AG04450 (cell line): ENCODE measurements at regions not wholly inside any gene's neighbourhood (a gene's known extent, or its start where the extent isn't known, plus 50 kb on each side); places are given as distances from the start of the nearest gene placed in this dataset.

Experiments used
- CTCF ChIA-PET: fragments of 300-600, 350-600 bp; formaldehyde crosslinking; extraction: SDS; loops from one replicate; lab custom pipeline; 2022; ENCODE audit warnings: antibody characterized with exemption, inconsistent platforms; lab: Charles Lee
- POLR2A ChIA-PET: fragments of 350-600 bp; formaldehyde crosslinking; extraction: SDS; loops from one replicate; lab custom pipeline; 2021; ENCODE audit warnings: antibody characterized with exemption, inconsistent platforms; lab: Yijun Ruan, JAX
- DNase-seq: peaks from one replicate; pipeline ENCODE4 v3.0.0-alpha.2; 2011; ENCODE audit warnings: low read depth, low spot score
- H3K27ac ChIP-seq: one replicate; pipeline ENCODE4 v1.5.1; 2012; ENCODE audit warnings: low read depth, low read length, control low read depth
- H3K27me3 ChIP-seq: one replicate; pipeline ENCODE4 v1.6.0; 2012; ENCODE audit warnings: low read length; ENCODE audit not compliant: control insufficient read depth, insufficient read depth
- H3K4me3 ChIP-seq: 2 replicates; pipeline ENCODE4 v1.5.1; 2011; ENCODE audit warnings: mild to moderate bottlenecking, low read depth, low read length, control low read depth
- H3K9me3 ChIP-seq: 2 replicates; pipeline ENCODE4 v1.5.1; 2012; ENCODE audit warnings: low read length; ENCODE audit not compliant: control insufficient read depth, insufficient read depth
- CTCF ChIP-seq: IDR thresholded peaks from 2 replicates; pipeline ENCODE4 v1.5.1; 2011; ENCODE audit warnings: low read depth, low read length, control low read depth, inconsistent platforms

- POLR2A ChIA-PET, result no interaction called here
- Histone ChIP-seq H3K9me3 (no peaks in the 10 kb centered on the region), H3K27ac (no peak overlapping the region), H3K27me3 (no peaks in the 10 kb centered on the region), H3K4me3 (no peak overlapping the region)
- no peak for DNase-seq
- TF ChIP-seq CTCF, result no peak
- CTCF ChIA-PET, result no interaction called here
These were observed 710.0 kb upstream of the GRAMD2B start for GRCh38 chr5:125713109-125713805.

- TF ChIP-seq CTCF, result no peak
- Histone ChIP-seq H3K9me3 (no peaks in the 10 kb centered on the region), H3K27me3 (no peaks in the 10 kb centered on the region), H3K27ac (no peak overlapping the region), H3K4me3 (no peak overlapping the region)
- no peak for DNase-seq
- POLR2A ChIA-PET, result no interaction called here
- CTCF ChIA-PET, result no interaction called here
These were observed 708.0 kb upstream of the GRAMD2B start for GRCh38 chr5:125715216-125715615.

- POLR2A ChIA-PET, result no interaction called here
These were observed 706.0 kb upstream of the GRAMD2B start for GRCh38 chr5:125717209-125717608.

GRCh38 chr5:125719681-125720347, 703.4 kb upstream of the GRAMD2B start:
- no peaks in the 10 kb centered on the region for H3K9me3 ChIP-seq
- no peaks in the 10 kb centered on the region for H3K27me3 ChIP-seq
- TF ChIP-seq CTCF, result no peak
- H3K27ac ChIP-seq, result no peak overlapping the region
- CTCF ChIA-PET, result no interaction called here
- DNase-seq, result no peak
- no peak overlapping the region for H3K4me3 ChIP-seq
- POLR2A ChIA-PET, result interaction anchor here (0.6 kb wide), 1 partner anchor 93 kb away, joined by 5 read pairs; no protein-coding TSS in a partner anchor

More at GRCh38 chr5:125717209-125717608, 706.0 kb upstream of the GRAMD2B start:
- Histone ChIP-seq H3K9me3 (no peaks in the 10 kb centered on the region), H3K27ac (no peak overlapping the region), H3K27me3 (no peaks in the 10 kb centered on the region), H3K4me3 (no peak overlapping the region)
- DNase-seq, result peak; percentile 77
- CTCF ChIA-PET, result interaction anchor here (0.7 to 1.1 kb wide), 2 partner anchors 8 to 208 kb away, joined by 3 read pairs; no protein-coding TSS in a partner anchor
- no peak for TF ChIP-seq CTCF

- TF ChIP-seq CTCF, result no peak
- CTCF ChIA-PET, result no interaction called here
- no peak overlapping the region for H3K27ac ChIP-seq
- no peaks in the 10 kb centered on the region for H3K27me3 ChIP-seq
- H3K9me3 ChIP-seq, result no peaks in the 10 kb centered on the region
- H3K4me3 ChIP-seq, result no peak overlapping the region
- POLR2A ChIA-PET, result no interaction called here
- no peak for DNase-seq
These were observed 702.9 kb upstream of the GRAMD2B start for GRCh38 chr5:125720348-125720685.
